ENCODE measurements at regions not wholly inside any gene's neighbourhood (a gene's known extent, or its start where the extent isn't known, plus 50 kb on each side); places are given as distances from the start of the nearest gene placed in this dataset.

DNA sequence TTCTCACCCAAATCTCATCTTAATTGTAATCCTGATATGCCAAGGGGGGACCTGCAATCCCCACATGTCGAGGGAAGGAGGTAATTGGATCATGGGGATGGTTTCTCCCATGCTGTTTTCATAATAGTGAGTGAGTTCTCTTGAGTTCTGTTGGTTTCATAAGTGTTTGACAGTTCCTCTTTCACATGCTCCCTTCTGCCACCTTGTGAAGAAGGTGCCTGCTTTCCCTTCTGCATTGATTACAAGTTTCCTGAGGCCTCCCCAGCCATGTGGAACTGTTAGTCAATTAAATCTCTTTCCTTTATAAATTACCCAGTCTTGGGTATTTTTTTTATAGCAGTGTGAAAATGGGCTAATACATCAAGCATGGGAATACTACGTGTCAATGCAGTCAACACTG is 925.0 kb upstream of the MAN1A1 start:
- TF ChIP-seq EP300 (IDR thresholded peaks at IDR 0.05) (no peak), CTCF (IDR thresholded peaks at IDR 0.05) (no peak), POLR2A (IDR thresholded peaks at IDR 0.05) (no peak)

Data from gastroesophageal sphincter (tissue), 3 donors.